Tibial nerve (tissue), 4 donors: ENCODE measurements at regions not wholly inside any gene's neighbourhood (a gene's known extent, or its start where the extent isn't known, plus 50 kb on each side); places are given as distances from the start of the nearest gene placed in this dataset.

ENCODE experiments used
- DNase-seq, 2 donors: peaks; one replicate each; pipeline ENCODE4 v3.0.0-alpha.2; 2019; ENCODE audit warnings: low spot score in 2 of 2
- H3K27ac ChIP-seq, 4 donors: fragments of 200-600 bp; sonication (generic) in 3 of 4; one replicate each; pipeline ENCODE4 v1.5.1; 2017 to 2019; ENCODE audit warnings: mild to moderate bottlenecking in 1 of 4
- H3K27me3 ChIP-seq, 2 donors: fragments of 200-600 bp; sonication (generic) in 1 of 2; one replicate each; pipeline versions ENCODE4 v1.5.1 to v1.6.0; 2017 to 2019
- H3K36me3 ChIP-seq, 3 donors: fragments of 200-600 bp; sonication (generic); one replicate each; pipeline ENCODE4 v1.5.1; 2018 to 2019
- H3K4me1 ChIP-seq, 4 donors: fragments of 200-600 bp; sonication (generic) in 3 of 4; one replicate each; pipeline ENCODE4 v1.5.1; 2017 to 2019
- H3K4me3 ChIP-seq, 4 donors: fragments of 200-600 bp; sonication (generic) in 3 of 4; one replicate each; pipeline ENCODE4 v1.5.1; 2017 to 2019; ENCODE audit warnings: mild to moderate bottlenecking in 1 of 4, moderate library complexity in 1 of 4
- H3K9me3 ChIP-seq, 4 donors: fragments of 200-600 bp; sonication (generic) in 3 of 4; one replicate each; pipeline ENCODE4 v1.5.1; 2017 to 2019
- CTCF ChIP-seq, 5 experiments: fragments of 200-600 bp in 3 of 5; fragments of 450-650 bp in 2 of 5; sonication (generic) in 3 of 5; IDR thresholded peaks; one replicate each; pipeline ENCODE4 v1.5.1; 2016 to 2019; ENCODE audit warnings: antibody characterized with exemption in 5 of 5, mild to moderate bottlenecking in 3 of 5, moderate library complexity in 2 of 5
- EP300 ChIP-seq, 2 donors: sonication (generic); formaldehyde crosslinking; IDR thresholded peaks; one replicate each; pipeline ENCODE4 v1.6.1; 2017; ENCODE audit warnings: antibody characterized with exemption in 2 of 2, mild to moderate bottlenecking in 1 of 2
- POLR2A ChIP-seq, 2 donors: fragments of 450-650 bp; IDR thresholded peaks; one replicate each; pipeline ENCODE4 v1.6.1; 2017; ENCODE audit warnings: antibody characterized with exemption in 2 of 2, mild to moderate bottlenecking in 2 of 2, moderate library complexity in 2 of 2
- WGBS, 2 donors: methylation state at CpG; one replicate each; pipeline ENCODE4 v1.1.5; 2018; 5-methylcytosine and 5-hydroxymethylcytosine counted together

DNA sequence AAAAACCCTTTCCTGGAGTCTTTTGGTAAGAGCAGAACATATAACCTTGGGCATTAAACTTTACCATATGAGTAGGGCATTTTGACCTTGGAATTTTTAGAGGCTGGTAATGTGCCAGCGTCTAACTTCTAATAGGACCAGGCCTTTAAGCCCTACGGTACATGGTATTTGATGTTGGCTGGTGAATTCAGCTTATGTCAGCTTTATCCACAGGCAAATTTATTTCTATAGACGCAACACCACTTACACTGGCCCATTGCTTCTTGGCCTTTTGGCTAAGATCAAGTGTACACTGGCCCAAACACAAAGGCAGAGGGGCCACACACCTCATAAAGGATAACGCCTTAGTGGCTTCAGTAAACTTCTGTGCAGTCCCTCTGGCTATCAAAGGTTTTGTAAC lies 410.2 kb upstream of the LARGE1 start:
- TF ChIP-seq POLR2A (IDR thresholded peaks at IDR 0.05) (no peak), CTCF (IDR thresholded peaks at IDR 0.05) (no peak), EP300 (IDR thresholded peaks at IDR 0.05) (no peak)
- no peak overlapping the region for H3K4me3 ChIP-seq
- H3K4me1 ChIP-seq = no peaks in the 10 kb centered on the region
- H3K9me3 ChIP-seq = peaks cover 0 to 15% (median 0%) of the 10 kb centered on the region in 4 donors
- H3K27me3 ChIP-seq = no peaks in the 10 kb centered on the region
- H3K27ac ChIP-seq = no peak overlapping the region
- no peaks in the 10 kb centered on the region for H3K36me3 ChIP-seq
- no peak for DNase-seq
- 79% methylated on average over 4 of the region's 4 CpGs for WGBS, 2 donors

GRCh38 chr22:34333285-34333684 lies 413.0 kb upstream of the LARGE1 start:
- Histone ChIP-seq H3K36me3 (no peaks in the 10 kb centered on the region), H3K27me3 (no peaks in the 10 kb centered on the region), H3K27ac (no peak overlapping the region), H3K4me1 (no peaks in the 10 kb centered on the region), H3K9me3 (peaks cover 0 to 21% (median 0%) of the 10 kb centered on the region in 4 donors), H3K4me3 (no peak overlapping the region)
- DNase-seq = no peak
- TF ChIP-seq CTCF (IDR thresholded peaks at IDR 0.05) (no peak), POLR2A (IDR thresholded peaks at IDR 0.05) (no peak), EP300 (IDR thresholded peaks at IDR 0.05) (no peak)
- 81 to 82% methylated on average over 4 of the region's 4 CpGs for WGBS, 2 donors

GRCh38 chr22:34334893-34335292 lies 414.6 kb upstream of the LARGE1 start:
- Histone ChIP-seq H3K27ac (no peak overlapping the region), H3K4me3 (no peak overlapping the region), H3K36me3 (no peaks in the 10 kb centered on the region), H3K9me3 (peaks cover 0 to 21% (median 0%) of the 10 kb centered on the region in 4 donors), H3K27me3 (no peaks in the 10 kb centered on the region), H3K4me1 (no peaks in the 10 kb centered on the region)
- no peak for TF ChIP-seq EP300 (IDR thresholded peaks at IDR 0.05)
- TF ChIP-seq POLR2A (IDR thresholded peaks at IDR 0.05) = no peak
- no peak for TF ChIP-seq CTCF (IDR thresholded peaks at IDR 0.05)
- DNase-seq = no peak
- WGBS, 2 donors = 65 to 81% methylated on average over 5 of the region's 5 CpGs

- H3K27ac ChIP-seq = no peak overlapping the region
- no peak for TF ChIP-seq CTCF (IDR thresholded peaks at IDR 0.05)
- no peak for TF ChIP-seq EP300 (IDR thresholded peaks at IDR 0.05)
- TF ChIP-seq POLR2A (IDR thresholded peaks at IDR 0.05) = no peak
- H3K4me3 ChIP-seq = no peak overlapping the region
- no peaks in the 10 kb centered on the region for H3K27me3 ChIP-seq
- no peaks in the 10 kb centered on the region for H3K4me1 ChIP-seq
- no peaks in the 10 kb centered on the region for H3K36me3 ChIP-seq
- no peaks in the 10 kb centered on the region for H3K9me3 ChIP-seq
- DNase-seq = no peak
- 10 to 20% methylated on average over 1 of the region's 1 CpG for WGBS, 2 donors
Observed at GRCh38 chr22:34344702-34345101, 424.4 kb upstream of the LARGE1 start.

DNA sequence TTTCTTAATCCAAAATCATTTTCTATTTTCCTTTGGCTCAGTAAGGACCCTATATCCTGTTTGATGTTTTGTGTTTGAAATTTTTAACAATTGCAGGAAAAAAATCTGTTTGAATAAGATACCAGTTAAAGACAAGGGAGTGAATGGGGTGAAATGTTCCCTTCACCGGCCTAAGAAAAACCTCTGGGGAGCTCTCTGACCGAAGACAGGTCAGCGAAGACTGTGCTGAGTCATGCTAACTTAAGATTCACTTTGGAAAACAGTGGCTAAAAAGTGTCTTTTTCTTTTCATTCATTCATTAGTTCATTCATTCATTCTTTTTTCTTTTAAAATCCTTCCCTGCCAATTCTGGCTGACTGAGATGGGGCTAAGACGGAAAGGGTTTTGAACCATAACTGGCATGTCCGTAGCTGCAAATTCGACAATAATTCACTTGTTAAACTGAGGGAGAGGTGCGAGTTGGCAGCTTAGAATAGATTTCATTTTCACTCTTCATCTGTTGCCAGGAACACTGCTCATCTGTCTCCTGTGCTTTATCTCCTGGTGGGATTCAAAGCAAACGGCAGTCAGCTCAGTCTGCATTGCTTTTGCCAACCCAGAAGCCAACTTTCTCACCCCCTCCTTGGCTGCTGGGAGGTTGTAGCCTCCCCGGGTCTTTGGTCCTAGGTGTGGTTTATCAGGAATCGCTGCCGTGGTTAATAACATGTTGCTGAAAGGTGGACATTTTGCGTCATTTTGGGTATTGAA lies 434.0 kb upstream of the LARGE1 start:
- Histone ChIP-seq H3K36me3 (no peaks in the 10 kb centered on the region), H3K4me1 (no peaks in the 10 kb centered on the region), H3K9me3 (no peaks in the 10 kb centered on the region), H3K27ac (no peak overlapping the region), H3K4me3 (no peak overlapping the region), H3K27me3 (no peaks in the 10 kb centered on the region)
- no peak for DNase-seq
- TF ChIP-seq POLR2A (IDR thresholded peaks at IDR 0.05) (no peak), EP300 (IDR thresholded peaks at IDR 0.05) (no peak), CTCF (IDR thresholded peaks at IDR 0.05) (no peak)
- WGBS, 2 donors = 76 to 77% methylated on average over 12 of the region's 12 CpGs
